GM12892 (cell line): ENCODE measurements at regions not wholly inside any gene's neighbourhood (a gene's known extent, or its start where the extent isn't known, plus 50 kb on each side); places are given as distances from the start of the nearest gene placed in this dataset.

Source experiments
- POLR2AphosphoS5 ChIP-seq: IDR thresholded peaks from 2 replicates; pipeline ENCODE4 v1.6.1; 2011; ENCODE audit warnings: low read depth, low read length, control low read depth
- TAF1 ChIP-seq: IDR thresholded peaks from 2 replicates; pipeline ENCODE4 v1.6.1; 2011; ENCODE audit warnings: low read depth, mild to moderate bottlenecking, control low read depth, low read length, borderline replicate concordance

GRCh38 chr19:28882818-28883217 lies 330.1 kb downstream of the UQCRFS1 start:
- no peak for TF ChIP-seq POLR2AphosphoS5
- TF ChIP-seq TAF1 = no peak
